GM12878 (cell line): ENCODE measurements at regions not wholly inside any gene's neighbourhood (a gene's known extent, or its start where the extent isn't known, plus 50 kb on each side); places are given as distances from the start of the nearest gene placed in this dataset.

ENCODE experiments used
- BHLHE40 ChIP-seq, 2 experiments: fragments of 450-650 bp in 1 of 2; IDR thresholded peaks; 2 replicates each; pipeline ENCODE4 v1.6.1; 2011 to 2017; ENCODE audit warnings: low read depth in 2 of 2, borderline replicate concordance in 1 of 2, improper control_type of control experiment in 1 of 2, low read length in 1 of 2, mild to moderate bottlenecking in 1 of 2
- NFYA ChIP-seq: IDR thresholded peaks from 2 replicates; pipeline ENCODE4 v1.6.1; 2011; ENCODE audit warnings: low read depth, mild to moderate bottlenecking, low read length, improper control_type of control experiment, borderline replicate concordance
- POLR2A ChIP-seq: IDR thresholded peaks from 2 replicates; pipeline ENCODE4 v1.6.1; 2011; ENCODE audit warnings: low read depth, mild to moderate bottlenecking, low read length
- POLR2AphosphoS5 ChIP-seq: IDR thresholded peaks from 2 replicates; pipeline ENCODE4 v1.6.1; 2011; ENCODE audit warnings: mild to moderate bottlenecking, low read length, inconsistent platforms
- YY1 ChIP-seq: IDR thresholded peaks from 2 replicates; pipeline ENCODE4 v1.6.1; 2011; ENCODE audit warnings: low read depth, mild to moderate bottlenecking, low read length
- TF ChIP-seq, protein P1 (sequence below), 3 experiments: IDR thresholded peaks in 2 of 3; conservative IDR thresholded peaks in 1 of 3; 2 replicates each; pipeline ENCODE4 v1.5.1; 2011; ENCODE audit warnings: low read depth in 3 of 3, low read length in 3 of 3, mild to moderate bottlenecking in 3 of 3, control low read depth in 2 of 3, moderate library complexity in 2 of 3, inconsistent platforms in 1 of 3, mixed read lengths in 1 of 3; ENCODE audit not compliant: control insufficient read depth in 2 of 3, insufficient read depth in 1 of 3; ENCODE audit errors: extremely low read depth in 1 of 3
- TF ChIP-seq, protein P2 (sequence below): IDR thresholded peaks from 2 replicates; pipeline ENCODE4 v1.6.1; 2012; ENCODE audit warnings: low read depth, low read length, improper control_type of control experiment
- TF ChIP-seq, protein P3 (sequence below): IDR thresholded peaks from 2 replicates; pipeline ENCODE4 v1.6.1; 2011; ENCODE audit warnings: low read depth, low read length, improper control_type of control experiment, borderline replicate concordance

DNA sequence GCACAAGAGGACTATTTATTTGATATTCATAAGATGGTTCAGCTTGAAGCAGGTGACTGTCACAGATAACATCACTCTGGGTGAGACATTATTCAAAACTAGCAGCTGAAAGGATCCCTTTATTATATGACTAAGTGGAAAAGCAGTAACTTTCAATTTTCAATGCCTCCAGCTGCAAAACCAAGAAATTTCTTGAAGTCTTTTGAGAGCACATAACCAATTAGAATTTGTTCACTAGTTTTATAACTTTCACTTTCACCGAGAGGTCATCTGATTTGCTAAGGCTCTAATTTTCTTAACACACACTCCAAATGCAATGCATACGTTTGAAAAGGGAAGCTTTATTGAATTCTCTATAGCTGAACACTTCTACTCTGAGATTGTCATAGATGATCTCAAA, 88.6 kb upstream of the KLF14 start:
- TF ChIP-seq, protein P1, sequence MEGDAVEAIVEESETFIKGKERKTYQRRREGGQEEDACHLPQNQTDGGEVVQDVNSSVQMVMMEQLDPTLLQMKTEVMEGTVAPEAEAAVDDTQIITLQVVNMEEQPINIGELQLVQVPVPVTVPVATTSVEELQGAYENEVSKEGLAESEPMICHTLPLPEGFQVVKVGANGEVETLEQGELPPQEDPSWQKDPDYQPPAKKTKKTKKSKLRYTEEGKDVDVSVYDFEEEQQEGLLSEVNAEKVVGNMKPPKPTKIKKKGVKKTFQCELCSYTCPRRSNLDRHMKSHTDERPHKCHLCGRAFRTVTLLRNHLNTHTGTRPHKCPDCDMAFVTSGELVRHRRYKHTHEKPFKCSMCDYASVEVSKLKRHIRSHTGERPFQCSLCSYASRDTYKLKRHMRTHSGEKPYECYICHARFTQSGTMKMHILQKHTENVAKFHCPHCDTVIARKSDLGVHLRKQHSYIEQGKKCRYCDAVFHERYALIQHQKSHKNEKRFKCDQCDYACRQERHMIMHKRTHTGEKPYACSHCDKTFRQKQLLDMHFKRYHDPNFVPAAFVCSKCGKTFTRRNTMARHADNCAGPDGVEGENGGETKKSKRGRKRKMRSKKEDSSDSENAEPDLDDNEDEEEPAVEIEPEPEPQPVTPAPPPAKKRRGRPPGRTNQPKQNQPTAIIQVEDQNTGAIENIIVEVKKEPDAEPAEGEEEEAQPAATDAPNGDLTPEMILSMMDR (IDR thresholded peaks at IDR 0.05 in 2 of 3, conservative IDR thresholded peaks at IDR 0.05 in 1 of 3; ENCODE audit: control insufficient read depth in 2 of 3, extremely low read depth in 1 of 3, insufficient read depth in 1 of 3, low read depth in 3 of 3, low read length in 3 of 3): no peak
- TF ChIP-seq POLR2AphosphoS5 (no peak), YY1 (no peak), NFYA (no peak), POLR2A (no peak), BHLHE40 (IDR thresholded peaks at IDR 0.05; ENCODE audit: borderline replicate concordance in 1 of 2, low read depth in 2 of 2, low read length in 1 of 2) (no peak)
- TF ChIP-seq, protein P2, sequence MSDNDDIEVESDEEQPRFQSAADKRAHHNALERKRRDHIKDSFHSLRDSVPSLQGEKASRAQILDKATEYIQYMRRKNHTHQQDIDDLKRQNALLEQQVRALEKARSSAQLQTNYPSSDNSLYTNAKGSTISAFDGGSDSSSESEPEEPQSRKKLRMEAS: no peak
- TF ChIP-seq, protein P3, sequence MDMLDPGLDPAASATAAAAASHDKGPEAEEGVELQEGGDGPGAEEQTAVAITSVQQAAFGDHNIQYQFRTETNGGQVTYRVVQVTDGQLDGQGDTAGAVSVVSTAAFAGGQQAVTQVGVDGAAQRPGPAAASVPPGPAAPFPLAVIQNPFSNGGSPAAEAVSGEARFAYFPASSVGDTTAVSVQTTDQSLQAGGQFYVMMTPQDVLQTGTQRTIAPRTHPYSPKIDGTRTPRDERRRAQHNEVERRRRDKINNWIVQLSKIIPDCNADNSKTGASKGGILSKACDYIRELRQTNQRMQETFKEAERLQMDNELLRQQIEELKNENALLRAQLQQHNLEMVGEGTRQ: no peak
